Body of pancreas (tissue), 4 donors: ENCODE measurements at regions not wholly inside any gene's neighbourhood (a gene's known extent, or its start where the extent isn't known, plus 50 kb on each side); places are given as distances from the start of the nearest gene placed in this dataset.

Experiments used
- CTCF ChIP-seq, 7 experiments: fragments of 450-650 bp in 4 of 7; fragments of 200-600 bp in 3 of 7; sonication (generic) in 3 of 7; IDR thresholded peaks; one replicate each; pipeline ENCODE4 v1.5.1; 2016 to 2019; ENCODE audit warnings: antibody characterized with exemption in 7 of 7
- POLR2A ChIP-seq, 3 donors: fragments of 450-650 bp; IDR thresholded peaks; one replicate each; pipeline ENCODE4 v1.6.1; 2016; ENCODE audit warnings: antibody characterized with exemption in 3 of 3, mild to moderate bottlenecking in 2 of 3

DNA sequence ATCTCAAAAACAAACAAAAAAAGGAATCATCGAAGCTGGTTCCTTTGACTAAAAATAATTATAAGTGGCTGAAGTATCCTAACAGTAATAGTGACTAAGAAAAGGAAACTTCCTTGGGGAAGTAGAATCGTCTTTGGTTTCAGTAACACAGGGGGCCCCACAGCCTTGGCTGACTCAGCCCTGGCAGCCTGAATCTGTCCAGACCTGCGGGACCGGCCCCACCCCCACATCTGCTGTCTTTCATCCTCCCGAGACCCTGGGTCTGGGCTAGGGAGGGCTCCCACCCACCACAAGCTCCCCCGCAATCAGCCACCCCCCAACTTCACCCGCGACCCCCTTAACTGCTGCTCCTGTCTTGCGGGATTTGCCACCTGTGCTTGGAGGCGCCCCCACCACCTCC, 1452.6 kb upstream of the ACVR2A start:
- TF ChIP-seq CTCF (IDR thresholded peaks at IDR 0.05): no peak
- no peak for TF ChIP-seq POLR2A (IDR thresholded peaks at IDR 0.05)
